Lung (tissue), 11 donors: ENCODE measurements at regions not wholly inside any gene's neighbourhood (a gene's known extent, or its start where the extent isn't known, plus 50 kb on each side); places are given as distances from the start of the nearest gene placed in this dataset.

Experiments
- ATAC-seq: fragments of 200-7000 bp; cut with Tn5 transposase; one replicate; pipeline ENCODE4 v1.9.1; 2020; ENCODE audit warnings: moderate number of reproducible peaks; ENCODE audit not compliant: insufficient read depth, low FRiP score
- DNase-seq, 3 donors: peaks; one replicate each; pipeline ENCODE4 v3.0.0-alpha.2; 2013 to 2017
- H3K27ac ChIP-seq, 2 donors: one replicate each; pipeline ENCODE4 v1.5.1; 2013; ENCODE audit warnings: mild to moderate bottlenecking in 2 of 2, moderate library complexity in 2 of 2, control low read depth in 1 of 2, inconsistent platforms in 1 of 2, low read depth in 1 of 2, low read length in 1 of 2
- H3K27me3 ChIP-seq, 3 donors: one replicate each; pipeline ENCODE4 v1.5.1; 2013; ENCODE audit warnings: low read length in 2 of 3; ENCODE audit not compliant: control insufficient read depth in 3 of 3, insufficient read depth in 3 of 3
- H3K36me3 ChIP-seq, 4 donors: one replicate each; pipeline ENCODE4 v1.5.1; 2013; ENCODE audit warnings: low read length in 4 of 4, mild to moderate bottlenecking in 1 of 4, moderate library complexity in 1 of 4; ENCODE audit not compliant: control insufficient read depth in 4 of 4, insufficient read depth in 4 of 4
- H3K4me1 ChIP-seq, 5 donors: one replicate each; pipeline ENCODE4 v1.5.1; 2013; ENCODE audit warnings: low read length in 5 of 5, mild to moderate bottlenecking in 2 of 5, moderate library complexity in 1 of 5; ENCODE audit not compliant: control insufficient read depth in 5 of 5, insufficient read depth in 5 of 5
- H3K4me3 ChIP-seq: one replicate; pipeline ENCODE4 v1.5.1; 2013; ENCODE audit warnings: mild to moderate bottlenecking, control low read depth, moderate library complexity
- H3K9ac ChIP-seq, 2 donors: one replicate each; pipeline ENCODE4 v1.5.1; 2013; ENCODE audit warnings: low read length in 2 of 2, control low read depth in 1 of 2; ENCODE audit not compliant: insufficient read depth in 1 of 2
- H3K9me3 ChIP-seq, 4 donors: one replicate each; pipeline ENCODE4 v1.5.1; 2013; ENCODE audit warnings: low read length in 3 of 4, mild to moderate bottlenecking in 1 of 4, moderate library complexity in 1 of 4; ENCODE audit not compliant: control insufficient read depth in 4 of 4, insufficient read depth in 3 of 4
- WGBS, 2 donors: extraction: QIAGEN DNeasy Blood & Tissue Kit; methylation state at CpG; one replicate each; pipeline ENCODE4 v1.1.7; 2013; 5-methylcytosine and 5-hydroxymethylcytosine counted together
- TF ChIP-seq, protein P1 (sequence below): IDR thresholded peaks from 2 replicates; pipeline ENCODE4 v1.5.1; 2012; ENCODE audit warnings: mild to moderate bottlenecking; ENCODE audit errors: control extremely low read depth, extremely low read depth
- donor health status: control.
- donor health status: control.
- donor health status: Bipolar disorder and iron deficiency.
- donor health status: healthy.
- donor health status: DM: yes; HTN: yes; CAD: no.

DNA sequence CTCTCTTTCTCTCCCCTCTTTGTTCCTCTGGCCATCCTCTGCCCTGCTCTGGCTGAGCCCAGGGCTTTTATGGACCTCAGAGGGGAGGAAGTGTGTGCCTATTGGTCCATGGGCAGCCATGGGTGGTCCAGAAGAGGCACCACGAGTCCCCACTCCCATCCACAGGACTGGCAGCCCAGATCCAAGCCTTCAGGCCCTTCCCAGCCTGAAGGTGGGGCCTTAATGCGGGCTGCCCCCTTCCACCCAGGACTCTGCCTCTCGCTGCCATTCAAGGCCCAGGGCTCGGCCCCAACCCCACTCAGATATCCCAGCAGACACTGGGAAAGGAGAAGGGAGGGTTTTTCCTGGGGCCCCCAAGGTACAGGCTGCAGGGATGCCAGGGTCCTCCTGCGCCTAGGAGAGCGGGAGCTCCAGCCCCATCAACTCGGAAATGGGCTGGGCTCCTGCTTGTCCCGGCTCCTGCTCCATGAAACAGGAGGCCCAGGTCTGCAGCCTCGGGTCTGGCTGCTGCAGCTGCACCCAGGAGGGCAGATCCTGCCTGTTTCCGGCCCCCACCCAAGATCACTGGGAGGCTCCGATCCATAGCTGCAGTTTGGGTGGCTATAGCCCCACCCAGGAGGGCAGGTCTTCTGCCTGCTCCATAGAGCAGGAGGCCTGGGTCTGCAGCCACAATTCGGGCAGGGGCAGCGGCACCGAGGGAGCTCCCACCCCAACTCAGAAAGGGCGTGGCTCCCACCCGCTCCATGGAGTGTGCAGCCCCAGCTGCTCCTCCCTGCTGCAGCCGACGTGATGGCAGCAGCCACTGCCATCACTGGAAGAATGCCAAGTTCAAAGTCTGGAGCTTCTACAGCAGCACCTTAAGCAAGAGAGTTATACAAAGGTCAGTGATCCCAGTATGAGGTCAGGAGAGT lies 116.6 kb upstream of the RBBP8 start:
- peaks cover 0 to 2% (median 0%) of the 10 kb centered on the region in 5 donors for H3K4me1 ChIP-seq
- 76 to 82% methylated on average over 18 of the region's 18 CpGs for WGBS, 2 donors
- no peaks in the 10 kb centered on the region for H3K27me3 ChIP-seq
- no peak overlapping the region for H3K4me3 ChIP-seq
- TF ChIP-seq, protein P1, sequence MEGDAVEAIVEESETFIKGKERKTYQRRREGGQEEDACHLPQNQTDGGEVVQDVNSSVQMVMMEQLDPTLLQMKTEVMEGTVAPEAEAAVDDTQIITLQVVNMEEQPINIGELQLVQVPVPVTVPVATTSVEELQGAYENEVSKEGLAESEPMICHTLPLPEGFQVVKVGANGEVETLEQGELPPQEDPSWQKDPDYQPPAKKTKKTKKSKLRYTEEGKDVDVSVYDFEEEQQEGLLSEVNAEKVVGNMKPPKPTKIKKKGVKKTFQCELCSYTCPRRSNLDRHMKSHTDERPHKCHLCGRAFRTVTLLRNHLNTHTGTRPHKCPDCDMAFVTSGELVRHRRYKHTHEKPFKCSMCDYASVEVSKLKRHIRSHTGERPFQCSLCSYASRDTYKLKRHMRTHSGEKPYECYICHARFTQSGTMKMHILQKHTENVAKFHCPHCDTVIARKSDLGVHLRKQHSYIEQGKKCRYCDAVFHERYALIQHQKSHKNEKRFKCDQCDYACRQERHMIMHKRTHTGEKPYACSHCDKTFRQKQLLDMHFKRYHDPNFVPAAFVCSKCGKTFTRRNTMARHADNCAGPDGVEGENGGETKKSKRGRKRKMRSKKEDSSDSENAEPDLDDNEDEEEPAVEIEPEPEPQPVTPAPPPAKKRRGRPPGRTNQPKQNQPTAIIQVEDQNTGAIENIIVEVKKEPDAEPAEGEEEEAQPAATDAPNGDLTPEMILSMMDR = no peak
- H3K9me3 ChIP-seq = no peaks in the 10 kb centered on the region
- no peak overlapping the region for H3K27ac ChIP-seq
- H3K36me3 ChIP-seq = no peaks in the 10 kb centered on the region
- no peak for ATAC-seq
- no peak overlapping the region for H3K9ac ChIP-seq
- no peak for DNase-seq

DNA sequence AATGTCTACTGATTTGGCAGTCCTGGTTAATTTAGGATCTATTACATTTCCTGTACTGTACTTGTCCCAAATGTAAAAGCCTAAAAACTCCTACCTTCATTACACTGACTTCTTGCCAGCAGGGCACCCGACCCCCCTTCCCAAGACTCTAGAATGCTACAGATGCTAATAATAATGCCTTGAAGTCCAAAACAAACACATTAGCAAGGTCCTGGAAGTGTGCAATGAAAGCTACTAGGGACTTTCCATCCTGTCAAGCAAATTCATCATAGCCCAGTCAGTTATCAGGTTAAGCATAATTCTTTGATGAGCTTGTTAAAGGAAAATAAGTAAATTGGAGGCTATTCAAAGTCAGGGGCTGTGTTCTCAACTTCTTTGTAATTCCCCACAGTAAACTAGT lies 115.3 kb upstream of the RBBP8 start:
- TF ChIP-seq, protein P1 = no peak
- 25 to 57% methylated on average over 1 of the region's 1 CpG for WGBS, 2 donors
- no peak overlapping the region for H3K4me3 ChIP-seq
- no peaks in the 10 kb centered on the region for H3K9me3 ChIP-seq
- no peaks in the 10 kb centered on the region for H3K36me3 ChIP-seq
- H3K27me3 ChIP-seq = no peaks in the 10 kb centered on the region
- H3K9ac ChIP-seq = no peak overlapping the region
- H3K4me1 ChIP-seq = peaks cover 0 to 2% (median 0%) of the 10 kb centered on the region in 5 donors
- no peak overlapping the region for H3K27ac ChIP-seq
- DNase-seq (no peak), ATAC-seq (no peak)

DNA sequence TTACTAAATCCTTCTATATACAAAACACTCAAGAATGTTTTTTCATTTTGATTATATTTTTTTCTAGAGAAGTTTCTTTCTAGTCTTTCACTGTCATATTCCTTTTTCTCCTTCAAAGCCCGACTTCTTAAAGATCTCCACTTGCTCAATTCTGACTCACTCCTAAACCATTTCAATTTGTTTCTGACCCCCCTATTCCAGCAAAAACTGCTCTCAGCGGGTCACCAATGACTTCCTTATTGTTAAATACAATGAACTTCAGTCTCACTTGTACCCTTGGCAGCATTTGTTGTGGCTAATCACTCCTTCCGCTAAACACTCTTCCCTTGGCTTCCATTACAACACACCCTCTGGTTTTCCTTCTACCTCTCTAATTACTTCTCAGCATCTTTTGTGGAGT lies 111.1 kb upstream of the RBBP8 start:
- TF ChIP-seq, protein P1 = no peak
- Histone ChIP-seq H3K4me1 (no peaks in the 10 kb centered on the region), H3K4me3 (no peak overlapping the region), H3K27ac (no peak overlapping the region), H3K9me3 (no peaks in the 10 kb centered on the region), H3K27me3 (no peaks in the 10 kb centered on the region), H3K9ac (no peak overlapping the region), H3K36me3 (no peaks in the 10 kb centered on the region)
- ATAC-seq (no peak), DNase-seq (no peak)
- WGBS, 2 donors = 44 to 50% methylated on average over 3 of the region's 3 CpGs
